ENCODE measurements at regions not wholly inside any gene's neighbourhood (a gene's known extent, or its start where the extent isn't known, plus 50 kb on each side); places are given as distances from the start of the nearest gene placed in this dataset.

DNA sequence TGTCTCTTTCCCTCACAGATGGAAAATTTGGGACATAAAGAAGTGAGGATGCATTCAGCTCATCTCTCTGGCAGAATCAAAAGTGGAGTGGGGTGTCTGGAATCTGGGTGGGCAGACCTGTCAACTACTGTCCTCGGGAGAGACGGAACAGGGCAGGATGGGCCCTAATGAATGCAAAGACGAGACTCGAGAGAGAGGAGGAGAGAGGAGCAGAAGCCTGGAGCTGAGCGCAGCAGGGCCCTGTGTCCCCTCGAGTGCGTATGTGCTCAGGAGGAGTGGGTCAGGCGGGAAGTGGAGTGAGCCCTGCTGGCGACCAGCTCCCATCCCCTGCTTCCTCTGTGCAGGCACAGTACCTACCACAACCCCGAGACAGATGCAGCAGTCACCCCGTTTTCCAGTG, 78.9 kb downstream of the TEX29 start:
- TF ChIP-seq, protein P1, sequence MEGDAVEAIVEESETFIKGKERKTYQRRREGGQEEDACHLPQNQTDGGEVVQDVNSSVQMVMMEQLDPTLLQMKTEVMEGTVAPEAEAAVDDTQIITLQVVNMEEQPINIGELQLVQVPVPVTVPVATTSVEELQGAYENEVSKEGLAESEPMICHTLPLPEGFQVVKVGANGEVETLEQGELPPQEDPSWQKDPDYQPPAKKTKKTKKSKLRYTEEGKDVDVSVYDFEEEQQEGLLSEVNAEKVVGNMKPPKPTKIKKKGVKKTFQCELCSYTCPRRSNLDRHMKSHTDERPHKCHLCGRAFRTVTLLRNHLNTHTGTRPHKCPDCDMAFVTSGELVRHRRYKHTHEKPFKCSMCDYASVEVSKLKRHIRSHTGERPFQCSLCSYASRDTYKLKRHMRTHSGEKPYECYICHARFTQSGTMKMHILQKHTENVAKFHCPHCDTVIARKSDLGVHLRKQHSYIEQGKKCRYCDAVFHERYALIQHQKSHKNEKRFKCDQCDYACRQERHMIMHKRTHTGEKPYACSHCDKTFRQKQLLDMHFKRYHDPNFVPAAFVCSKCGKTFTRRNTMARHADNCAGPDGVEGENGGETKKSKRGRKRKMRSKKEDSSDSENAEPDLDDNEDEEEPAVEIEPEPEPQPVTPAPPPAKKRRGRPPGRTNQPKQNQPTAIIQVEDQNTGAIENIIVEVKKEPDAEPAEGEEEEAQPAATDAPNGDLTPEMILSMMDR (IDR thresholded peaks at IDR 0.05; ENCODE audit: extremely low read depth, missing control alignments): no peak
- DNase-seq (ENCODE audit: low spot score): no peak

DNA sequence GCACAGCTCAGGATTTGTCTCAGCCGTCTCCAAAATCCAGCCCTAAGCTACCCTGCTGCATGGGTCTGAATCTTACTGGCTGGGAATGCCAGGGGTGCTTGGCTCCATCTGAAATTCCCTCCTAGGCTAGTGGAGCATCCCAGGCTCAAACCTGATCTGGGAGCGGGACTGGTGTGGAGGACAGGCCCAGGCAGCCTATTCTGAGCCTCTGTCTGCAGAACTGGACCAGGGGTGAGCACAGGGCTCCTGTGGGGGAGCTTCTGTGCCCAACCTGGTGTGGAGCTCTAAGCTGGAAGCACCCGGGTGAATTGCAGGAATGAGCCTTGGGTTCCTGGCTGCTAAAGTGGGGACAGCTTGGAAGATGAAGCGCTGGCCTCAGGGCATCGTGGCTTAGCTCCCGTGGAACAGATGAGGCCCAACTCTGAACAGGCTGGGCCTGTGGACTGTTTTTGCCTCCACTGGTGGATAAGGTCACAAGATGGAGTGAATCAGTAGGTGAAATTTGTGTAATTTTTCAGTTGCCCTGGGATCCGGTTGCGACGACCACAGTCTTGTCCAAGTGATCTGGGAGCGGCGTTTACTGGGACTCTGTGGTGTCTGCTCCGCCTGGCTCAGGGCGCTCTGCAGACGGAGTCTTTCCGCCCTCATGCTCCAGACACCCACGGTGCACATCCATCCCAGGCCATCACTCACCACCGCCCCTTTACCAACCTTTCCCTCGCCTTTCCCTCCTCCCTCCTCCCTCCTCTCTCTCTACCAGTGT, 79.5 kb downstream of the TEX29 start:
- DNase-seq (ENCODE audit: low spot score): no peak
- TF ChIP-seq, protein P1 (IDR thresholded peaks at IDR 0.05; ENCODE audit: extremely low read depth, missing control alignments): no peak

DNA sequence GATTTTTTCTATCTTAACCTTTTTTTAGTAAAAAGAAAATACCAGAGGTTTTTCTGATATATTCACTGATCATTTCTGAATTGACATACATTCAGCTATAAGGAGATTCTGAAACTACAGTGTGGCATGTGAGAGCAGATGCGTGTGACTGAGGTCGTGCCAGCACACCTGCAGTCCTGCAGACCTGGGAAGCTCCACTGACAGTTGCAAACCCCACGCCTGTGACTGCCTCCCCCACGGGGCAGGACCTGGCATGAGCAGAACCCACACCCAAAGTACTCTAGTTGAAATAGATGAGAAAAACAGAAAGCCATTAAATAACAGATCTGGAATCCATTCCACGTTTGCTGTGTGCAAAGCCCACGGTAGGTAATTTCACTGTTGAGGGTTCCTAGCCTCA, 80.7 kb downstream of the TEX29 start:
- no peak for DNase-seq (ENCODE audit: low spot score)
- TF ChIP-seq, protein P1 (IDR thresholded peaks at IDR 0.05; ENCODE audit: extremely low read depth, missing control alignments): no peak

DNA sequence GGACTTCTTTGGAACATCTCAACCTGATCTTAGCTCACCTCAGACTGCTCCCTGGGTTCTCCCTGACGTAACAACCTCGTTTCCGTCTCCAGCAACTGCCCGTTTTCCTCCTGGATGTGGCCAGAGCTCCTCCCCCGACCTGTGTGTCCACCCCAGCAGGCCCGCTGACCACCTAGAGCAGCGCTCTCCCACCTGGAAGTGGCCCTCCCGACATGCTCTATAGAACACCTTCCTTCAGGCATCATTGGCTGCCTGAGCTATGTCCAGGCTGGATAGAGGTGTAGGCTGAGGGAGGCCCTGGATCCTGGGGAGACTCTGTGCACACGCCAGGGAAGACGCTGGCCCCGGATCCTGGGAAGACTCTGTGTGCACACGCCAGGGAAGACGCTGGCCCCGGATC, 81.3 kb downstream of the TEX29 start:
- TF ChIP-seq, protein P1 (IDR thresholded peaks at IDR 0.05; ENCODE audit: extremely low read depth, missing control alignments): no peak

DNA sequence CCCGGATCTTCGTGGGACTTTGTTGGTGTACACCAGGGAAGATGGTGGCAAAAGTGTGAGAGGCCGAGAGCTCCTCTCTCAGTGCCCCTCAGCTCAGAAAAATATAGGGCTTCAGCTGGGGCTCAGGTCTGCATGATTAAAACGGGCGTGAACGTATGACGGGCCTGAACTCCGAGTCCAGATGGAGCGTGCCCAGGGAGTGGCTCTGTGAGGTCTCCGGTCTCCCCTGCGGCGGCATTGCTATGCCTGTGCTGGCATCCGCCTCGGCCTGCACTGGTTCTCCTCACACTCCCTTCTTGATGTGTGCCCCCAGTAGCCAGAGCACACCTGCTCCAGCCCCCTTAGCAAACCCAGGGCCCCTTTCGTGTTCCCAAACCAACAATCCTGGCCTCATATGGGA, 82.0 kb downstream of the TEX29 start:
- DNase-seq (ENCODE audit: low spot score): no peak
- TF ChIP-seq, protein P1 (IDR thresholded peaks at IDR 0.05; ENCODE audit: extremely low read depth, missing control alignments): no peak

More for the DNA sequence above, 81.3 kb downstream of the TEX29 start:
- DNase-seq (ENCODE audit: low spot score): no peak

DNA sequence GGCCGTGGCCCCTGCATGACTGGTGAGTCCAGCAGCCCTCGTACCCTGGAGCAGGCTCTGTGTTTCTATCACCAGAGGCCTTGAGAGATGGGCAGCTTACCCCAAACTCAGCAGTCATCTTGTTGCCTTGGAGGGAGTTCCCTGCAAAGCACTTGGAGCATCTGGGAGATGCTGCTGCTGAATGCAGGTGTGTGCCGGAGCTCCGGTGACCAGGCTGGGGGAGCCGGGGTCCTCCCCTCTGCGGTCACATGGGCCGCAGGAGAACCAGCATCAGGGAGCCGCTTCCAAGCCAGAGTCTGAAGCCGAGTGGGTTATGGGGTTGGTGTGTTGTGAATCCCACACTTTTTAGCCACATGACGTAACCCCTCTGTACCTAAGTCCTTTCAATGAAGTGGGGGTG, 82.8 kb downstream of the TEX29 start:
- DNase-seq (ENCODE audit: low spot score): no peak

DNA sequence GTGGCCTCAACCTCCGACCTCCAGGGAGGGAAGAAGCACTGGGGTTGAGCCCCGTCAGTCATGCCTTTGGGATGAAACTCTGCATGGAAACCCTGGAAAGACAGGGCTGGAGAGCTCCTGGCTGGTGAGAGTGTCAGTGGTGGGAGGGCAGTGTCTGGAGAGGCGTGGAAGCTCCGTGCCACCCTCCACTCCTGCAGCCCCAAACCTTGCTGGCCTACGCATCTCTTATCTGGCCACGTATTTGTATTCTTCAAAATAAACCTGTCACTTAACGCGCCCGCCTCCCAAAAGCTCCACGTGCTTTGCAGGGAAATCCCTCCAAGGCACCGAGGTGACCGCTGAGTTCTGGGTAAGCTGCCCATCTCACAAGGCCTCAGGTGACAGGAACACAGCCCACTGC, 84.3 kb downstream of the TEX29 start:
- no peak for DNase-seq (ENCODE audit: low spot score)
- TF ChIP-seq, protein P1 (IDR thresholded peaks at IDR 0.05; ENCODE audit: extremely low read depth, missing control alignments): no peak

More for the DNA sequence above, 82.8 kb downstream of the TEX29 start:
- TF ChIP-seq, protein P1 (IDR thresholded peaks at IDR 0.05; ENCODE audit: extremely low read depth, missing control alignments): no peak
